ENCODE measurements at regions not wholly inside any gene's neighbourhood (a gene's known extent, or its start where the extent isn't known, plus 50 kb on each side); places are given as distances from the start of the nearest gene placed in this dataset.

GRCh38 chr1:212182579-212182978 lies 102.6 kb upstream of the PPP2R5A start:
- no peak for DNase-seq (ENCODE audit: low spot score in 2 of 2)
- H3K4me1 ChIP-seq, result peaks cover 0 to 8% (median 0%) of the 10 kb centered on the region in 4 donors
- no peak overlapping the region for H3K27ac ChIP-seq
- H3K36me3 ChIP-seq, result no peaks in the 10 kb centered on the region
- H3K4me3 ChIP-seq, result no peak overlapping the region
- no peaks in the 10 kb centered on the region for H3K27me3 ChIP-seq
- 82 to 89% methylated on average over 3 of the region's 3 CpGs for WGBS, 2 donors
- TF ChIP-seq POLR2A (IDR thresholded peaks at IDR 0.05) (no peak), EP300 (IDR thresholded peaks at IDR 0.05) (no peak), CTCF (IDR thresholded peaks at IDR 0.05) (no peak)
- no peaks in the 10 kb centered on the region for H3K9me3 ChIP-seq

DNA sequence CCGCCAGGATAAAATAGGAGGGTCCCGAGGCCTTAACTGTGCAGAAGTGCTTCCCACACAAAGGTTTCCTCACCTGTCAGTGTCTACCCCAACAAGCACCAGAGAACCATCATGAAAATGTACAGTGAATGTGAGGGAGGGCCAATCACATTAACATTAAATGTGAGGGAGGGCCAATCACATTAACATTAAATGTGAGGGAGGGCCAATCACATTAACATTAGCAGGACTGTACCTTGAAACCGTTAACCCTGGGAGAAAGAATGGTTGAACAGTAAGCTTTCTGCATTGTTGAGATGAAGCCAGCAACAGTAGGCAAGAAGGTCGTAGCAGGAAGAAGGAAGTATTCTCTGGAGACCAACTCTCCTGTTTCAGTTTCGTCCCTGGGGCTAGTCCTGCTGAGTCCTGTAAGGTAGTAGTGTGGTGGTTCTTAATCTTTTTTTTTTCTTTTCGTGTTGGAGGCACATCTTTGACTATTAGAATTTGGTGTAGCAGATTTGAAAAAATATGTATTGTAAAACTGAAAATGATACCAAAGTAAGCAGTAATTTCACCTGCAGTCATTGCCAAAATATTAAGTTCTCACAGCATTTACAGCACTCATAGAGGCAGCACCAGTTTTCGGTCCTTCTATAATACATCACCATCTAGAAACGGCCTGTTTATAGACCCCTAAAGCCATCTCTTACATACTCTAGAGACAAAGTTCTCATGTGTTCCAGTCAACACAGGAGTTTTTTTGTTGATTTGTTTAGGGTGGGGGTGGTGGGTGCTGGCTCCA lies 98.6 kb upstream of the PPP2R5A start:
- WGBS, 2 donors, result 56 to 61% methylated on average over 8 of the region's 8 CpGs
- no peaks in the 10 kb centered on the region for H3K36me3 ChIP-seq
- DNase-seq (ENCODE audit: low spot score in 2 of 2), result no peak
- no peak overlapping the region for H3K4me3 ChIP-seq
- H3K4me1 ChIP-seq, result peaks cover 0 to 14% (median 0%) of the 10 kb centered on the region in 4 donors
- no peak overlapping the region for H3K27ac ChIP-seq
- no peak for TF ChIP-seq POLR2A (IDR thresholded peaks at IDR 0.05)
- TF ChIP-seq CTCF (IDR thresholded peaks at IDR 0.05), result no peak
- TF ChIP-seq EP300 (IDR thresholded peaks at IDR 0.05), result no peak
- H3K27me3 ChIP-seq, result no peaks in the 10 kb centered on the region
- H3K9me3 ChIP-seq, result no peaks in the 10 kb centered on the region

- no peaks in the 10 kb centered on the region for H3K9me3 ChIP-seq
- no peak overlapping the region for H3K27ac ChIP-seq
- DNase-seq (ENCODE audit: low spot score in 2 of 2), result no peak
- no peaks in the 10 kb centered on the region for H3K36me3 ChIP-seq
- H3K27me3 ChIP-seq, result no peaks in the 10 kb centered on the region
- H3K4me1 ChIP-seq, result peaks cover 0 to 14% (median 0%) of the 10 kb centered on the region in 4 donors
- no peak for TF ChIP-seq EP300 (IDR thresholded peaks at IDR 0.05)
- no peak for TF ChIP-seq CTCF (IDR thresholded peaks at IDR 0.05)
- TF ChIP-seq POLR2A (IDR thresholded peaks at IDR 0.05), result no peak
- H3K4me3 ChIP-seq, result no peak overlapping the region
- 83 to 89% methylated on average over 6 of the region's 6 CpGs for WGBS, 2 donors
Observed at GRCh38 chr1:212188599-212189351, 96.4 kb upstream of the PPP2R5A start.

- Histone ChIP-seq H3K4me1 (peaks cover 0 to 14% (median 0%) of the 10 kb centered on the region in 4 donors), H3K4me3 (no peak overlapping the region), H3K27me3 (no peaks in the 10 kb centered on the region), H3K27ac (no peak overlapping the region), H3K9me3 (no peaks in the 10 kb centered on the region), H3K36me3 (no peaks in the 10 kb centered on the region)
- no peak for DNase-seq (ENCODE audit: low spot score in 2 of 2)
- WGBS, 2 donors, result 69 to 84% methylated on average over 3 of the region's 3 CpGs
- TF ChIP-seq EP300 (IDR thresholded peaks at IDR 0.05) (no peak), CTCF (IDR thresholded peaks at IDR 0.05) (no peak)
Observed at GRCh38 chr1:212189352-212189738, 95.9 kb upstream of the PPP2R5A start.

- no peaks in the 10 kb centered on the region for H3K36me3 ChIP-seq
Observed at GRCh38 chr1:212190169-212190568, 95.0 kb upstream of the PPP2R5A start.

More at GRCh38 chr1:212190169-212190568, 95.0 kb upstream of the PPP2R5A start:
- no peak for DNase-seq (ENCODE audit: low spot score in 2 of 2)
- H3K9me3 ChIP-seq, result peaks cover 0 to 5% (median 0%) of the 10 kb centered on the region in 4 donors
- no peaks in the 10 kb centered on the region for H3K27me3 ChIP-seq
- H3K27ac ChIP-seq, result no peak overlapping the region
- H3K4me3 ChIP-seq, result no peak overlapping the region
- H3K4me1 ChIP-seq, result peaks cover 0 to 14% (median 0%) of the 10 kb centered on the region in 4 donors
- no peak for TF ChIP-seq EP300 (IDR thresholded peaks at IDR 0.05)
- TF ChIP-seq CTCF (IDR thresholded peaks at IDR 0.05), result no peak
- no peak for TF ChIP-seq POLR2A (IDR thresholded peaks at IDR 0.05)
- WGBS, 2 donors, result 67 to 90% methylated on average over 17 of the region's 17 CpGs
